MM.1S (cell line): ENCODE measurements at regions not wholly inside any gene's neighbourhood (a gene's known extent, or its start where the extent isn't known, plus 50 kb on each side); places are given as distances from the start of the nearest gene placed in this dataset.

Experiments
- DNase-seq: peaks from one replicate; pipeline ENCODE4 v3.0.0-alpha.2; 2015
- H2AFZ ChIP-seq: fragments of 300-600 bp; sonication (generic); 2 replicates; pipeline ENCODE4 v1.6.0; 2016; ENCODE audit warnings: antibody characterized with exemption, low read length
- H3F3A ChIP-seq: fragments of 300-600 bp; sonication (generic); 2 replicates; pipeline ENCODE4 v1.6.1; 2016; ENCODE audit warnings: mild to moderate bottlenecking, antibody characterized with exemption, low read length, moderate library complexity, mixed read lengths; ENCODE audit not compliant: insufficient read depth
- H3K27ac ChIP-seq: fragments of 300-600 bp; sonication (generic); 2 replicates; pipeline ENCODE4 v1.5.1; 2016; ENCODE audit warnings: mild to moderate bottlenecking, low read length
- H3K27me3 ChIP-seq: fragments of 300-600 bp; sonication (generic); replicated peaks from 2 replicates; pipeline ENCODE4 v1.6.0; 2016; ENCODE audit warnings: low read length; ENCODE audit not compliant: insufficient read depth
- H3K36me3 ChIP-seq: fragments of 300-600 bp; sonication (generic); replicated peaks from 2 replicates; pipeline ENCODE4 v1.6.1; 2016; ENCODE audit warnings: mild to moderate bottlenecking, low read length, mixed read lengths; ENCODE audit not compliant: insufficient read depth
- H3K4me1 ChIP-seq: fragments of 300-600 bp; sonication (generic); 2 replicates; pipeline ENCODE4 v1.6.1; 2016; ENCODE audit warnings: low read length, mixed read lengths
- H3K4me2 ChIP-seq: fragments of 300-600 bp; sonication (generic); 2 replicates; pipeline ENCODE4 v1.6.0; 2016; ENCODE audit warnings: low read depth, low read length
- H3K4me3 ChIP-seq: fragments of 300-600 bp; sonication (generic); 2 replicates; pipeline ENCODE4 v1.5.1; 2016; ENCODE audit warnings: low read length, mixed read lengths
- H3K79me2 ChIP-seq: fragments of 300-600 bp; sonication (generic); 2 replicates; pipeline ENCODE4 v1.6.1; 2016; ENCODE audit warnings: mixed run types, low read length, mixed read lengths
- H3K9ac ChIP-seq: fragments of 300-600 bp; sonication (generic); 2 replicates; pipeline ENCODE4 v1.6.1; 2016; ENCODE audit warnings: low read length, mixed read lengths
- H3K9me2 ChIP-seq: fragments of 300-600 bp; sonication (generic); replicated peaks from 2 replicates; pipeline ENCODE4 v1.6.1; 2016; ENCODE audit warnings: mild to moderate bottlenecking, low read length, mixed read lengths; ENCODE audit not compliant: insufficient read depth
- H3K9me3 ChIP-seq: fragments of 300-600 bp; sonication (generic); replicated peaks from 2 replicates; pipeline ENCODE4 v1.6.1; 2016; ENCODE audit warnings: mild to moderate bottlenecking, low read length, mixed read lengths; ENCODE audit not compliant: insufficient read depth
- H4K20me1 ChIP-seq: fragments of 300-600 bp; sonication (generic); 2 replicates; pipeline ENCODE4 v1.6.1; 2016; ENCODE audit warnings: mild to moderate bottlenecking, low read length, moderate library complexity, mixed read lengths; ENCODE audit not compliant: insufficient read depth
- EZH2 ChIP-seq: fragments of 300-600 bp; sonication (generic); optimal IDR thresholded peaks from 2 replicates; pipeline ENCODE3; 2017; ENCODE audit warnings: low read depth, mild to moderate bottlenecking, antibody characterized with exemption, low read length, mixed read lengths
- EZH2phosphoT487 ChIP-seq: fragments of 300-600 bp; sonication (generic); IDR thresholded peaks from 2 replicates; pipeline ENCODE4 v1.6.1; 2018; ENCODE audit warnings: antibody characterized with exemption, low read length
- TF ChIP-seq, protein P1 (sequence below): fragments of 300-600 bp; sonication (generic); IDR thresholded peaks from 2 replicates; pipeline ENCODE4 v1.5.1; 2016; ENCODE audit warnings: antibody characterized with exemption, low read length, mixed read lengths

DNA sequence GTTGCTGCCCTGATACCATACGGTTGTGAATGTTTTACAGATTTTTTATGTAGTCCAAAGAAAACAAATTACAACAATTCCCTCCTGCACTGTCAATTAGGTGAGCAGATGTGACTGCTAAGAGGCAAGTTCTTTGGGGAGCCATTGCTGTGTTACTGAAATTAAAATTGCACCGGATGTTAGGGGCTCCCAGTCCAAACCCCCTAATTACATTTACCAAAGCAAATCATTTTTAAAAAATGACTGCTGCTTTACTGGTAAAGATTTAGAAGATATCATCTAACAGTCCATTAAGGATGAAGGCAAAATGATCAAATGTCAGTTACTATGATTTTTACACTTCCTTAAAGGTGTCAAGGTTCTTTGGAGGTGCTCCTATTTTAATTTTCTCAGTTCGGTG is 70.1 kb upstream of the CSRP2 start:
- Histone ChIP-seq H3F3A (no peaks in the 10 kb centered on the region), H3K4me2 (no peak overlapping the region), H3K27me3 (no peaks in the 10 kb centered on the region), H3K27ac (no peak overlapping the region), H3K4me3 (no peak overlapping the region), H3K9me3 (no peaks in the 10 kb centered on the region), H4K20me1 (no peaks in the 10 kb centered on the region), H3K79me2 (no peaks in the 10 kb centered on the region), H2AFZ (no peak overlapping the region), H3K9ac (no peak overlapping the region), H3K36me3 (no peaks in the 10 kb centered on the region), H3K4me1 (no peaks in the 10 kb centered on the region), H3K9me2 (no peaks in the 10 kb centered on the region)
- TF ChIP-seq, protein P1, sequence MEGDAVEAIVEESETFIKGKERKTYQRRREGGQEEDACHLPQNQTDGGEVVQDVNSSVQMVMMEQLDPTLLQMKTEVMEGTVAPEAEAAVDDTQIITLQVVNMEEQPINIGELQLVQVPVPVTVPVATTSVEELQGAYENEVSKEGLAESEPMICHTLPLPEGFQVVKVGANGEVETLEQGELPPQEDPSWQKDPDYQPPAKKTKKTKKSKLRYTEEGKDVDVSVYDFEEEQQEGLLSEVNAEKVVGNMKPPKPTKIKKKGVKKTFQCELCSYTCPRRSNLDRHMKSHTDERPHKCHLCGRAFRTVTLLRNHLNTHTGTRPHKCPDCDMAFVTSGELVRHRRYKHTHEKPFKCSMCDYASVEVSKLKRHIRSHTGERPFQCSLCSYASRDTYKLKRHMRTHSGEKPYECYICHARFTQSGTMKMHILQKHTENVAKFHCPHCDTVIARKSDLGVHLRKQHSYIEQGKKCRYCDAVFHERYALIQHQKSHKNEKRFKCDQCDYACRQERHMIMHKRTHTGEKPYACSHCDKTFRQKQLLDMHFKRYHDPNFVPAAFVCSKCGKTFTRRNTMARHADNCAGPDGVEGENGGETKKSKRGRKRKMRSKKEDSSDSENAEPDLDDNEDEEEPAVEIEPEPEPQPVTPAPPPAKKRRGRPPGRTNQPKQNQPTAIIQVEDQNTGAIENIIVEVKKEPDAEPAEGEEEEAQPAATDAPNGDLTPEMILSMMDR, result no peak
- TF ChIP-seq EZH2, result no peak
- no peak for TF ChIP-seq EZH2phosphoT487
- DNase-seq, result no peak

DNA sequence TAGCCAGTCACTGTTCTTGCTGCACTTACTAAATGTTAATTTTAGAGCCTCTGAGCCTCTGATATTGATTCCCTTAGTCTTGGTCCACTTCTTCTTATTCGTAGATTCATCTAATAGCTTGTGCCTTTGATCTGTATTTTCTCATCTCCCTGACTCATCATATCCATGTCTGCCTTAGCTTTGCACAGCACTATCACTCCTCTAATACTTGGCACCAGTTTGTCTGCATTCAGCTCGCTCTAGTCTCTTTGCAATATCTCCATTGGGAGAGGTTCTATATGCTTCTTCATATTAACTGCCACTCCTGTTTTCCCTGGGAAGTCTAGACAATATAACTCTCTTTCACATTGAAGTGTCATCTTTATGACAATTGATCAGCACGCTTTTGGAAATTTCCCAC is 68.5 kb upstream of the CSRP2 start:
- H3K4me3 ChIP-seq, result no peak overlapping the region
- H4K20me1 ChIP-seq, result no peaks in the 10 kb centered on the region
- H3K9ac ChIP-seq, result no peak overlapping the region
- TF ChIP-seq, protein P1, result no peak
- TF ChIP-seq EZH2phosphoT487 (no peak), EZH2 (no peak)
- H3K9me3 ChIP-seq, result no peaks in the 10 kb centered on the region
- no peaks in the 10 kb centered on the region for H3K79me2 ChIP-seq
- H3K9me2 ChIP-seq, result no peaks in the 10 kb centered on the region
- DNase-seq, result no peak
- H3F3A ChIP-seq, result no peaks in the 10 kb centered on the region
- no peaks in the 10 kb centered on the region for H3K4me1 ChIP-seq
- no peak overlapping the region for H3K4me2 ChIP-seq
- H3K27ac ChIP-seq, result no peak overlapping the region
- no peaks in the 10 kb centered on the region for H3K27me3 ChIP-seq
- no peaks in the 10 kb centered on the region for H3K36me3 ChIP-seq
- no peak overlapping the region for H2AFZ ChIP-seq

DNA sequence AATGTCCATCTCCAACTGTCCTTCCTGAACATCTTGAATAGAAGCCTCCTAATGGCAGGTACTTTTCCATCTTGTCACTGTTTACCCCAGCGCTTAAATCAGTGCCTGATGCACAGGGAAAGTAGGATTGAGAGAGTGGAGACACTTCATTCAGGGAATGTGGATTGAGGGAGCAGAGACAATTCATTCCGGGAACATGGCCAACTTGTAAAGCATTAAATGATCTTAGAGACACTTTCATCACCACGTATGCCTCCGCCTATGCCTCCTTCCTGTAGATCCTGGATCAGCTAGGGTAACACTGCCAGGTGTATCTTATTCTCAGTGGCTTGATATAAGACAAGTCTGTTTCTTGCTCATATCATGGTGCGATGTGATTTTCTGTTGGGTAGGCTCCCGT is 67.6 kb upstream of the CSRP2 start:
- Histone ChIP-seq H3K9ac (no peak overlapping the region), H3K27ac (no peak overlapping the region), H3F3A (no peaks in the 10 kb centered on the region), H3K79me2 (no peaks in the 10 kb centered on the region), H4K20me1 (no peaks in the 10 kb centered on the region), H3K9me3 (no peaks in the 10 kb centered on the region), H3K27me3 (no peaks in the 10 kb centered on the region), H3K4me3 (no peak overlapping the region), H3K4me2 (no peak overlapping the region), H2AFZ (no peak overlapping the region), H3K36me3 (no peaks in the 10 kb centered on the region), H3K4me1 (no peaks in the 10 kb centered on the region), H3K9me2 (no peaks in the 10 kb centered on the region)
- TF ChIP-seq, protein P1, result no peak
- TF ChIP-seq EZH2 (no peak), EZH2phosphoT487 (no peak)
- no peak for DNase-seq
